Sigmoid colon (tissue), 6 donors: ENCODE measurements at regions not wholly inside any gene's neighbourhood (a gene's known extent, or its start where the extent isn't known, plus 50 kb on each side); places are given as distances from the start of the nearest gene placed in this dataset.
A peak's percentile ranks its signal among the peaks of the same experiment; 100 is the strongest.

Source experiments
- DNase-seq: peaks from one replicate; pipeline ENCODE4 v3.0.0-alpha.2; 2019
- H3K27ac ChIP-seq, 4 donors: fragments of 200-600 bp; sonication (generic); one replicate each; pipeline ENCODE4 v1.5.1; 2016 to 2019; ENCODE audit warnings: mild to moderate bottlenecking in 1 of 4
- H3K27me3 ChIP-seq, 3 donors: fragments of 200-600 bp; sonication (generic); one replicate each; pipeline ENCODE4 v1.5.1; 2019; ENCODE audit warnings: mild to moderate bottlenecking in 1 of 3
- H3K36me3 ChIP-seq, 4 donors: fragments of 200-600 bp; sonication (generic); one replicate each; pipeline ENCODE4 v1.5.1; 2016 to 2019
- H3K4me1 ChIP-seq, 4 donors: fragments of 200-600 bp; sonication (generic); one replicate each; pipeline ENCODE4 v1.5.1; 2017 to 2019
- H3K4me3 ChIP-seq, 4 donors: fragments of 200-600 bp; sonication (generic); one replicate each; pipeline ENCODE4 v1.5.1; 2017 to 2019; ENCODE audit warnings: mild to moderate bottlenecking in 2 of 4, moderate library complexity in 1 of 4
- H3K9me3 ChIP-seq, 4 donors: fragments of 200-600 bp in 3 of 4; sonication (generic) in 3 of 4; one replicate each; pipeline versions ENCODE4 v1.5.1 to v1.6.1; 2013 to 2019
- CTCF ChIP-seq, 4 experiments: fragments of 450-650 bp in 3 of 4; fragments of 200-600 bp in 1 of 4; IDR thresholded peaks; one replicate each; pipeline ENCODE4 v1.5.1; 2016 to 2019; ENCODE audit warnings: antibody characterized with exemption in 4 of 4, mild to moderate bottlenecking in 3 of 4, moderate library complexity in 2 of 4
- EP300 ChIP-seq, 4 donors: sonication (generic); formaldehyde crosslinking; IDR thresholded peaks; one replicate each; pipeline ENCODE4 v1.6.1; 2017; ENCODE audit warnings: antibody characterized with exemption in 4 of 4
- POLR2A ChIP-seq, 2 donors: fragments of 450-650 bp; IDR thresholded peaks; one replicate each; pipeline ENCODE4 v1.6.1; 2016; ENCODE audit warnings: antibody characterized with exemption in 2 of 2, mild to moderate bottlenecking in 2 of 2, moderate library complexity in 2 of 2
- POLR2AphosphoS5 ChIP-seq, 4 donors: sonication (generic); formaldehyde crosslinking; IDR thresholded peaks; one replicate each; pipeline ENCODE4 v1.6.1; 2017; ENCODE audit warnings: antibody characterized with exemption in 4 of 4
- WGBS, 2 donors: extraction: QIAGEN DNeasy Blood & Tissue Kit; methylation state at CpG; one replicate each; pipeline ENCODE4 v1.1.7; 2013; 5-methylcytosine and 5-hydroxymethylcytosine counted together
- intact Hi-C: fragments of 100-400 bp; cut with DNase I; formaldehyde crosslinking; loops from one replicate; pipeline ENCODE4 v1.15.1; 2023
- donor health status: healthy with polysubstance abuse.
- donor health status: healthy.

GRCh38 chr5:148719605-148720004 is 65.3 kb upstream of the HTR4 start:
- no peak overlapping the region for H3K4me3 ChIP-seq
- no peak for DNase-seq
- no peaks in the 10 kb centered on the region for H3K9me3 ChIP-seq
- intact Hi-C loops = loop anchor here (10.0 kb wide), 1 partner anchor 165 kb away; no protein-coding TSS in a partner anchor
- H3K27me3 ChIP-seq = no peaks in the 10 kb centered on the region
- WGBS, 2 donors = 75 to 78% methylated on average over 3 of the region's 3 CpGs
- H3K4me1 ChIP-seq = no peaks in the 10 kb centered on the region
- TF ChIP-seq POLR2A (IDR thresholded peaks at IDR 0.05) = no peak
- TF ChIP-seq CTCF (IDR thresholded peaks at IDR 0.05) = no peak
- no peak for TF ChIP-seq POLR2AphosphoS5 (IDR thresholded peaks at IDR 0.05)
- TF ChIP-seq EP300 (IDR thresholded peaks at IDR 0.05) = no peak
- H3K36me3 ChIP-seq = no peaks in the 10 kb centered on the region
- no peak overlapping the region for H3K27ac ChIP-seq

GRCh38 chr5:148720257-148720656 is 65.9 kb upstream of the HTR4 start:
- intact Hi-C loops = loop anchor here (10.0 kb wide), 1 partner anchor 165 kb away; no protein-coding TSS in a partner anchor
- H3K36me3 ChIP-seq = no peaks in the 10 kb centered on the region
- no peaks in the 10 kb centered on the region for H3K27me3 ChIP-seq
- DNase-seq = no peak
- no peaks in the 10 kb centered on the region for H3K9me3 ChIP-seq
- no peak for TF ChIP-seq POLR2AphosphoS5 (IDR thresholded peaks at IDR 0.05)
- TF ChIP-seq EP300 (IDR thresholded peaks at IDR 0.05) = no peak
- no peak for TF ChIP-seq POLR2A (IDR thresholded peaks at IDR 0.05)
- TF ChIP-seq CTCF (IDR thresholded peaks at IDR 0.05) = no peak
- H3K4me3 ChIP-seq = no peak overlapping the region
- no peaks in the 10 kb centered on the region for H3K4me1 ChIP-seq
- no peak overlapping the region for H3K27ac ChIP-seq

GRCh38 chr5:148723143-148723542 is 68.8 kb upstream of the HTR4 start:
- intact Hi-C loops = loop anchor here (10.0 kb wide), 1 partner anchor 168 kb away; no protein-coding TSS in a partner anchor
- DNase-seq = no peak
- Histone ChIP-seq H3K9me3 (no peaks in the 10 kb centered on the region), H3K36me3 (no peaks in the 10 kb centered on the region), H3K4me1 (no peaks in the 10 kb centered on the region), H3K4me3 (no peak overlapping the region), H3K27ac (no peak overlapping the region), H3K27me3 (no peaks in the 10 kb centered on the region)
- TF ChIP-seq POLR2AphosphoS5 (IDR thresholded peaks at IDR 0.05) (no peak), POLR2A (IDR thresholded peaks at IDR 0.05) (no peak), EP300 (IDR thresholded peaks at IDR 0.05) (no peak), CTCF (IDR thresholded peaks at IDR 0.05) (no peak)

- Histone ChIP-seq H3K27me3 (no peaks in the 10 kb centered on the region), H3K27ac (no peak overlapping the region), H3K4me1 (peaks cover 0 to 15% (median 12%) of the 10 kb centered on the region in 4 donors), H3K36me3 (no peaks in the 10 kb centered on the region), H3K4me3 (no peak overlapping the region), H3K9me3 (no peaks in the 10 kb centered on the region)
- DNase-seq = no peak
- 28 to 82% methylated on average over 6 of the region's 6 CpGs for WGBS, 2 donors
- no peak for TF ChIP-seq POLR2AphosphoS5 (IDR thresholded peaks at IDR 0.05)
- no peak for TF ChIP-seq CTCF (IDR thresholded peaks at IDR 0.05)
- TF ChIP-seq EP300 (IDR thresholded peaks at IDR 0.05) = no peak
- TF ChIP-seq POLR2A (IDR thresholded peaks at IDR 0.05) = no peak
- intact Hi-C loops = loop anchor here (10.0 kb wide), 1 partner anchor 171 kb away; no protein-coding TSS in a partner anchor
Observed at GRCh38 chr5:148725675-148726074, 71.3 kb upstream of the HTR4 start.

GRCh38 chr5:148729182-148729581 is 74.9 kb upstream of the HTR4 start:
- no peaks in the 10 kb centered on the region for H3K36me3 ChIP-seq
- no peak for TF ChIP-seq POLR2AphosphoS5 (IDR thresholded peaks at IDR 0.05)
- TF ChIP-seq CTCF (IDR thresholded peaks at IDR 0.05) = peak; percentile 12 to 40 (median 35)
- H3K27me3 ChIP-seq = no peaks in the 10 kb centered on the region
- no peak overlapping the region for H3K27ac ChIP-seq
- H3K4me1 ChIP-seq = peaks cover 0 to 21% (median 19%) of the 10 kb centered on the region in 4 donors
- no peaks in the 10 kb centered on the region for H3K9me3 ChIP-seq
- DNase-seq = no peak
- intact Hi-C loops = loop anchor here (10.0 kb wide), 1 partner anchor 174 kb away; no protein-coding TSS in a partner anchor
- H3K4me3 ChIP-seq = no peak overlapping the region
